ENCODE measurements at regions not wholly inside any gene's neighbourhood (a gene's known extent, or its start where the extent isn't known, plus 50 kb on each side); places are given as distances from the start of the nearest gene placed in this dataset.
"Not testable (repeated sequence)": the region's sequence is repeated elsewhere in the genome, so short reads cannot be mapped to it uniquely, and the experiment has no call there.

DNA sequence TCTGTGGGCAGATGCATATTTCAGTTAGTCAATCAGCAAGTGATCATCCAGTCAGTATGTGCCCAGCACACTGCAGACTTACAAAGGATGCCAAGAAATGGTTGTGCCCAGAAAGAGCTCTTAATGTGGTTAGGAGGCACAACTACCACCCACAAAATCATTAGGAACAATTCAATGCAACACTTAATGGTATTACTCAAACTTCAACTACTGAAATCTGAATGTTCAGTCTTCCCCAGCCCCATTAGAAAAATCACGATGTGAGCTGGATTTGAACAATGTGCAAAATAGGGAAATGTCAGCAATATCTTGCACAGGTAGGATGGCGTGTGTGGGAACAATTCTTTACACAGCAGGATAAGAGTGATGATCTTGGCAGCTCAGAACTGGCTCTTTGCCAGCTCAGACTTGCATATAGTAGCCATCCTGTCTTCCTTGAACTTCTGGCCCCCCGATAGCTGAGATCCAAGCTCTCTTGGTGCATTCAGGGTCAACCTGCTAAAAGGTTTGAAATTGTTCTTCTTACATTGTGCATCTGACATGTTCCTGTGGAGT, 556.7 kb upstream of the HTR1E start:
- 69% methylated on average over 3 of the region's 3 CpGs for WGBS
- H3K4me1 ChIP-seq (ENCODE audit: control insufficient read depth, insufficient read depth, low read length) = no peaks in the 10 kb centered on the region
- intact Hi-C loops (cut with DNase I) = no loop called here

DNA sequence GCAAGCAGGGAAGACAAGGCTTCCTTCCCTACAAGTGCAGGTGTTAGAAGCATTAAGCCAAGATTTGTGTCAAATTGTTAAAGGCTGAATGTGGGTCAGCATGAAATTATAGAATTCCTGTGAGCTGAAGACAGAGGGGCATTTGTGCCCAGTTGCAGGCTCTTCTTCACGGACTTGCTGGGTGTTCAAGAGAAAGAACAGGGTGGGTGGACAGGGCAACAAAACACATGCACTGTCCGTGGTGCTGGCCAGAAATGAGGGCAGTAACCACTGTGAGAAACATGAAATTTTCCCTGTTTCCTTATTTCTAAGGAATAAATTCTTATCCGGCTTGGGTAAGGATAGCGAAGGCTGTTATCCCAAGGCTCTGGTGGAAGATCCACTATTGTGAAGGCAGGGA, 579.5 kb upstream of the HTR1E start:
- 62% methylated on average over 4 of the region's 4 CpGs for WGBS
- no peak overlapping the region for H3K27ac ChIP-seq (ENCODE audit: low read length)
- no peak overlapping the region for H3K4me3 ChIP-seq (ENCODE audit: low read length)
- DNase-seq (no peak), ATAC-seq (no peak)
- intact Hi-C loops (cut with DNase I) = no loop called here
- no peaks in the 10 kb centered on the region for H3K9me3 ChIP-seq (ENCODE audit: control insufficient read depth, low read length)
- no peaks in the 10 kb centered on the region for H3K27me3 ChIP-seq (ENCODE audit: control insufficient read depth, insufficient read depth)
- H3K4me1 ChIP-seq (ENCODE audit: control insufficient read depth, insufficient read depth, low read length) = no peaks in the 10 kb centered on the region

More for the DNA sequence above, 556.7 kb upstream of the HTR1E start:
- no peaks in the 10 kb centered on the region for H3K9me3 ChIP-seq (ENCODE audit: control insufficient read depth, low read length)
- no peak overlapping the region for H3K4me3 ChIP-seq (ENCODE audit: low read length)
- H3K27me3 ChIP-seq (ENCODE audit: control insufficient read depth, insufficient read depth) = no peaks in the 10 kb centered on the region
- ATAC-seq (no peak), DNase-seq (no peak)
- H3K27ac ChIP-seq (ENCODE audit: low read length) = no peak overlapping the region

DNA sequence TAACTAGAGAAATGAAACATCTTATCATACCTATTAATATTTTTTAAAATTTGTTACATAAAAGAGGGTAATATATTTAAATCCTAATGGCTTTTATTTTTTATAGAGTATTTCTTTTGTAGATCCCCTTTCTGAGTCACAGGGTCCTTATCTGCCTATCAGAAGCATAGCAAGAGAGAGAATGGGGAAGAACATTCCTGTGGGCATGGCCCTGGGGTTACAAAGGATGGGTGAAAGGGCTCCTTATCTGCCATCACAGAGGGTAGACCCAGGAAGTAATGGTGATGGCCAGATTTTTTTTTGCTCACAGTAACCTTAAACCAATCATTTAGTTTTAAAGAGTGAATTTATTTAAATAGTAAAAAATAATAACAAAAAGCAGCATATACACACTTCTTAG, 582.1 kb upstream of the HTR1E start:
- no peak for DNase-seq
- H3K9me3 ChIP-seq (ENCODE audit: control insufficient read depth, low read length) = no peaks in the 10 kb centered on the region
- no peaks in the 10 kb centered on the region for H3K4me1 ChIP-seq (ENCODE audit: control insufficient read depth, insufficient read depth, low read length)
- no peak overlapping the region for H3K27ac ChIP-seq (ENCODE audit: low read length)
- intact Hi-C loops (cut with DNase I) = no loop called here
- H3K27me3 ChIP-seq (ENCODE audit: control insufficient read depth, insufficient read depth) = no peaks in the 10 kb centered on the region
- no peak overlapping the region for H3K4me3 ChIP-seq (ENCODE audit: low read length)
- ATAC-seq = no peak

DNA sequence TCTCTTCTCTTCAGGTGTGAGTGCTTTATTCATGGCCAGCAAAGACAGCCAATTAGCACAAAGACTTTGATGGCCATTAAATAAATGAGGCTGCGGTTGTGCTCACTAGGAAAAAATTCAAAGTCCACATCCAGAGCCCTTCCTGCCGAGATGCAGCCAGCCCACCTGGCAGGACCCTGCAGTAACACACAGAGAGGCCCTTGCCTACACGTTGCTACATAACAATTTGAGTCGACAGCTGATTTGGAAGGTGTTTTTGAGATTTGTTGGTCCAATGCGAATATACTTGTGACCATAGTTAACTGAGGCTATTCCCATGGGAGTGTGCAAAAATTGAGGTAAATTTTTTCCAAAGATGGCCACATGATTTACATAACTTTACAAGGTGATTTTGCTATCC, 605.4 kb upstream of the HTR1E start:
- H3K27me3 ChIP-seq (ENCODE audit: control insufficient read depth, insufficient read depth) = no peaks in the 10 kb centered on the region
- H3K9me3 ChIP-seq (ENCODE audit: control insufficient read depth, low read length) = no peaks in the 10 kb centered on the region
- DNase-seq = no peak
- no peak overlapping the region for H3K27ac ChIP-seq (ENCODE audit: low read length)
- 37% methylated on average over 5 of the region's 5 CpGs for WGBS
- no peak for ATAC-seq
- no peak overlapping the region for H3K4me3 ChIP-seq (ENCODE audit: low read length)
- intact Hi-C loops (cut with DNase I) = no loop called here
- H3K4me1 ChIP-seq (ENCODE audit: control insufficient read depth, insufficient read depth, low read length) = no peaks in the 10 kb centered on the region

DNA sequence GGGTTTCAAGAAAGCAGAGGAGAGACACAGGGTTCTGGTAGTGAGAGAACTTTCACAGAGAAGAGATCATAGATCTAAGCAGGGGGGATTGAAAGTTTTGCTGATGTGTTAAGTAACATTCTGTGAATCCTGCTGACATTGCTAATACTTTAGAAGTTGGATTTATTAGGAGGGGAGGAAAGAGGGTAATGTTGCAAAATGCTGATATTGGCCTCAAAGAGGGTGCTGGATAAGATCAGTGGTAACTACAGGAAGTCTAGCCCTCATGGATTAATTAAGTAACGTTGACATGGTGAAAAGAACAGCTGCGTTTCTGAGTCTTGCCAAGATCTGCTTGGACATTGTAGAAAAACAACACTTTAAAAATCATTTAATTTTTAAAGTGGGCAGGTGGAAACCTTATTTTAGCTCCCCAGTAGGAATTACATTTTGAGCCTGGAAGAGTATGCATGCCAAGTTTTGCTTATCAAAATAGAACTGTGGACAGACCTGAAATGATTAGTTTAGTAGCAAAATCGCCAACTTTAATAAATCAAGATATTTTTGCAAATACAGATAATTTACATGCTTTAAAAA, 606.0 kb upstream of the HTR1E start:
- intact Hi-C loops (cut with DNase I) = no loop called here
- WGBS = 18% methylated on average over 3 of the region's 3 CpGs
- ATAC-seq = peak in 1 of 2 donors; percentile 33

DNA sequence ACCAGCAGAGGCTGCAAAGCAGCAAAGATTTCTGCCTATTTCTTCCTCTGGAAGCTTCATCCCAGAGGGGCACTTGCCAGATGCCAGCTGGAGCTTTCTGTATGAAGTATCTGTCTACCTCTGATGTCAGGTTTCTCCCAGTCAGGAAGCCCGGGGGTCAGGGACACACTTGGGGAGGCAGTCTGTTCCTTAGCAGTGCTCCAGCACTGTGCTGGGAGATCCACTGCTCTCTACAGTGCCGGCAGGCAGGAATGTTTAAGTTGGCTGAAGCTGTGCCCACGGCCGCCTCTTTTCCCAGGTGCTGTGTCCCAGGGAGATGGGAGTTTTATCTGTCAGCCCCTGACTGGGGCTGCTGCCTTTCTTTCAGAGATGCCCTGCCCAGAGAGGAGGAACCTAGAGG, 631.1 kb upstream of the HTR1E start:
- H3K9me3 ChIP-seq (ENCODE audit: control insufficient read depth, low read length) = no peaks in the 10 kb centered on the region
- intact Hi-C loops (cut with DNase I) = no loop called here
- no peaks in the 10 kb centered on the region for H3K4me1 ChIP-seq (ENCODE audit: control insufficient read depth, insufficient read depth, low read length)
- 72% methylated on average over 4 of the region's 4 CpGs for WGBS
- no peak overlapping the region for H3K27ac ChIP-seq (ENCODE audit: low read length)
- ATAC-seq = no peak
- no peak for DNase-seq
- no peak overlapping the region for H3K4me3 ChIP-seq (ENCODE audit: low read length)
- no peaks in the 10 kb centered on the region for H3K27me3 ChIP-seq (ENCODE audit: control insufficient read depth, insufficient read depth)

More for the DNA sequence above, 606.0 kb upstream of the HTR1E start:
- Histone ChIP-seq H3K4me3 (ENCODE audit: low read length) (no peak overlapping the region), H3K27me3 (ENCODE audit: control insufficient read depth, insufficient read depth) (no peaks in the 10 kb centered on the region), H3K4me1 (ENCODE audit: control insufficient read depth, insufficient read depth, low read length) (no peaks in the 10 kb centered on the region), H3K9me3 (ENCODE audit: control insufficient read depth, low read length) (no peaks in the 10 kb centered on the region), H3K27ac (ENCODE audit: low read length) (no peak overlapping the region)
- DNase-seq = no peak

DNA sequence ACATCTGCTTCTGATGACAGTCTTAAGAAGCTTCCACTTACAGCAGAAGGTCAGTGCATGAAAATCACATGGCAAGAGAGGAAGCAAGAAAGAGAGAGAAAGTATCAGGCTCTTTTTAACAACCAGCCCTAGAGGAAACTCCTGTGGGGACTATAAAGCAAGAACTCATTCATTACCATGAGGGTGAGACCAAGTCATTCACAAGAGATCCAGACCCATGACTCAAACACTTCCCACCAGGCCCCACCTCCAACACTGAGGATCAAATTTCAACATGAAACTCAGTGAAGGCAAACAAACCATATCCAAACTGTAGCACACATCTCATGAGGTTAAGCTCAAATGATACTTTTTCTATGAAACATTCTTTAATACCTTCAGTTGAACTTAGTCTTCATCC, 643.2 kb upstream of the SYNCRIP start:
- DNase-seq (no peak), ATAC-seq (no peak)
- no peak overlapping the region for H3K4me3 ChIP-seq (ENCODE audit: low read length)
- intact Hi-C loops (cut with DNase I) = no loop called here
- no peaks in the 10 kb centered on the region for H3K4me1 ChIP-seq (ENCODE audit: control insufficient read depth, insufficient read depth, low read length)
- no peak overlapping the region for H3K27ac ChIP-seq (ENCODE audit: low read length)
- H3K27me3 ChIP-seq (ENCODE audit: control insufficient read depth, insufficient read depth) = no peaks in the 10 kb centered on the region
- no peaks in the 10 kb centered on the region for H3K9me3 ChIP-seq (ENCODE audit: control insufficient read depth, low read length)

DNA sequence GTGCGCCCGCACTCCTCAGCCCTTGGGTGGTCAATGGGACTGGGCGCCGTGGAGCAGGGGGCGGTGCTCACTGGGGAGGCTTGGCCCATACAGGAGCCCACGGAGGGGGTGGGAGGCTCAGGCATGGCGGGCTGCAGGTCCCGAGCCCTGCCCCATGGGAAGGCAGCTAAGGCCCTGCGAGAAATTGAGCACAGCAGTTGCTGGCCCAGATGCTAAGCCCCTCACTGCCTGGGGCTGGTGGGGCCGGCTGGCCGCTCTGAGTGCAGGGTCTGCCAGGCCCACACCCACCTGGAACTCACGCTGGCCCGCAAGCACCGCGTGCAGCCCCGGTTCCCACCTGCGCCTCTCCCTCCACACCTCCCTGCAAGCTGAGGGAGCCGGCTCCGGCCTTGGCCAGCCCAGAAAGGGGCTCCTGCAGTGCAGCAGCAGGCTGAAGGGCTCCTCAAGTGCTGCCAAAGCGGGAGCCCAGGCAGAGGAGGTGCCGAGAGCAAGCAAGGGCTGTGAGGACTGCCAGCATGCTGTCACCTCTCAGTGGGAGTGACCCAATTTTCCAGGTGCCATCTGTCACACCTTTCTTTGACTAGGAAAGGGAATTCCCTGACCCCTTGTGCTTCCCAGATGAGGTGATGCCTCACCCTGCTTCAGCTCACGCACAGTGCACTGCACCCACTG, 642.3 kb upstream of the SYNCRIP start:
- intact Hi-C loops (cut with DNase I); H3K27ac ChIP-seq (ENCODE audit: low read length); H3K4me1 ChIP-seq (ENCODE audit: control insufficient read depth, insufficient read depth, low read length); H3K9me3 ChIP-seq (ENCODE audit: control insufficient read depth, low read length); H3K4me3 ChIP-seq (ENCODE audit: low read length); ATAC-seq; H3K27me3 ChIP-seq (ENCODE audit: control insufficient read depth, insufficient read depth): not testable (repeated sequence)
- 90% methylated on average over 22 of the region's 22 CpGs for WGBS
- DNase-seq = peak in 1 of 3 donors; percentile 24

DNA sequence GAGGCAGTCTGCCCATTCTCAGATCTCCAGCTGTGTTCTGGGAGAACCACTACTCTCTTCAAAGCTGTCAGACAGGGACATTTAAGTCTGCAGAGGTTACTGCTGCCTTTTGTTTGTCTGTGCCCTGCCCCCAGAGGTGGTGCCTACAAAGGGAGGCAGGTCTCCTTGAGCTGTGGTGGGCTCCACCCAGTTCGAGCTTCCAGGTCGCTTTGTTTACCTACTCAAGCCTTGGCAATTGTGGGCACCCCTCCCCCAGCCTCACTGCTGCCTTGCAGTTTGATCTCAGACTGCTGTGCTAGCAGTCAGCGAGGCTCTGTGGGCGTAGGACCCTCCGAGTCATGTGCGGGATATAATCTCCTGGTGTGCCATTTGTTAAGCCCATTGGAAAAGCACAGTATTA, 640.9 kb upstream of the SYNCRIP start:
- H3K9me3 ChIP-seq (ENCODE audit: control insufficient read depth, low read length); H3K4me1 ChIP-seq (ENCODE audit: control insufficient read depth, insufficient read depth, low read length); DNase-seq; H3K27ac ChIP-seq (ENCODE audit: low read length); H3K4me3 ChIP-seq (ENCODE audit: low read length); H3K27me3 ChIP-seq (ENCODE audit: control insufficient read depth, insufficient read depth); ATAC-seq; intact Hi-C loops (cut with DNase I): not testable (repeated sequence)
- WGBS = 85% methylated on average over 6 of the region's 6 CpGs

DNA sequence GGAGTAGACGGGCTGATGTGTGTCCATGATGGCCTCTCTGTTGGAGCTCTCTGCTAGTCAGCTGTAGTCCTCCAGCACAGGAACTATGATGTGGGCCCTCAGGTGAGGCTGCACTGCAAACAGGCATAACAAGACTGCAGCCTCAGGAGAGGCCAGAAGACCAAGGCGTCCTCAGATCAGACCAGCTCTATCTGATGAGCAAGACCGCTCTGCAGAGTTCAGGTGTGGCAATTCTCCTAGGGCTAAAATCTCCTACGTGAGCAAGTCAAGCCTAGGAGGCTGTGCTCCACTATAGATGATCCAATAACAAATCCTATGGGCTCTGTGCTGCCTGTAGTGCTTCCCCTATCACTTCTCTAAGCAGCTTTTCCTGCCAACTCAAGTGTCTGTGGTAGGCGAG, 633.4 kb upstream of the SYNCRIP start:
- Histone ChIP-seq H3K9me3 (ENCODE audit: control insufficient read depth, low read length) (no peaks in the 10 kb centered on the region), H3K4me3 (ENCODE audit: low read length) (no peak overlapping the region), H3K27me3 (ENCODE audit: control insufficient read depth, insufficient read depth) (no peaks in the 10 kb centered on the region), H3K4me1 (ENCODE audit: control insufficient read depth, insufficient read depth, low read length) (no peaks in the 10 kb centered on the region), H3K27ac (ENCODE audit: low read length) (no peak overlapping the region)
- DNase-seq (no peak), ATAC-seq (no peak)
- WGBS = 68% methylated on average over 5 of the region's 5 CpGs
- intact Hi-C loops (cut with DNase I) = no loop called here

DNA sequence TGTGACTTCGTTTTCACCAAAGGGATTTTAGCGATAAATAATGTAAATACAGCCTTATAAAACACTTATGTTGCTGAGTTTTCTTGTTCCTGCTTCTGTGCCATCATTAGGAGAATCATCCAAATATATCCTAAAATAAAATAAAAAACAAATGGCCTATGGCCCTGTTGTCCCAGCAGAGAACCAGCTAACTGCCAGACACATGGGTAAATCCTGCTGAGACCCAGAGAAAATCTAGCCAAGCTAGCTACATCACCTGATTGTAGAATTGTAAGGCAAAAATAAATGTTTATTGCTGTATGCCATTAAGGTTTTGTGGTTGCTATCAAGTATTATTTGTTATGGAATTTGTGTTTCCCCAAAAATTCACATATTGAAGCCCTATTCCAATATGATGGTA, 631.2 kb upstream of the SYNCRIP start:
- 72% methylated on average over 2 of the region's 2 CpGs for WGBS
- no peaks in the 10 kb centered on the region for H3K4me1 ChIP-seq (ENCODE audit: control insufficient read depth, insufficient read depth, low read length)
- H3K4me3 ChIP-seq (ENCODE audit: low read length) = no peak overlapping the region
- intact Hi-C loops (cut with DNase I) = no loop called here
- no peak overlapping the region for H3K27ac ChIP-seq (ENCODE audit: low read length)
- no peak for ATAC-seq
- H3K9me3 ChIP-seq (ENCODE audit: control insufficient read depth, low read length) = no peaks in the 10 kb centered on the region
- no peak for DNase-seq
- no peaks in the 10 kb centered on the region for H3K27me3 ChIP-seq (ENCODE audit: control insufficient read depth, insufficient read depth)

Measured in right cardiac atrium (tissue), 5 donors.